Muscle layer of colon (tissue), 2 donors: ENCODE measurements at regions not wholly inside any gene's neighbourhood (a gene's known extent, or its start where the extent isn't known, plus 50 kb on each side); places are given as distances from the start of the nearest gene placed in this dataset.

Source experiments
- H3K27ac ChIP-seq: one replicate; pipeline ENCODE4 v1.7.0; 2013; ENCODE audit warnings: low read depth, mild to moderate bottlenecking, low read length, moderate library complexity
- H3K27me3 ChIP-seq, 2 donors: one replicate each; pipeline ENCODE4 v1.7.0; 2013; ENCODE audit warnings: low read length in 2 of 2, mild to moderate bottlenecking in 2 of 2; ENCODE audit not compliant: insufficient read depth in 2 of 2, control insufficient read depth in 1 of 2
- H3K36me3 ChIP-seq: one replicate; pipeline ENCODE4 v1.7.0; 2013; ENCODE audit warnings: mild to moderate bottlenecking, low read length; ENCODE audit not compliant: insufficient read depth
- H3K4me1 ChIP-seq: one replicate; pipeline ENCODE4 v1.7.0; 2013; ENCODE audit warnings: mild to moderate bottlenecking, low read length; ENCODE audit not compliant: insufficient read depth
- H3K4me3 ChIP-seq, 2 donors: one replicate each; pipeline ENCODE4 v1.7.0; 2013; ENCODE audit warnings: low read length in 2 of 2, low read depth in 1 of 2, mild to moderate bottlenecking in 1 of 2, moderate library complexity in 1 of 2
- H3K9ac ChIP-seq: one replicate; pipeline ENCODE4 v1.7.0; 2013; ENCODE audit warnings: low read length
- H3K9me3 ChIP-seq: one replicate; pipeline ENCODE4 v1.7.0; 2013; ENCODE audit warnings: mild to moderate bottlenecking, low read length
- donor health status: abdominal sarcoma.
- donor health status: Adenocarcinoma of cecum.

GRCh38 chr13:104065328-104065727 lies 999.1 kb upstream of the SLC10A2 start:
- Histone ChIP-seq H3K27me3 (no peaks in the 10 kb centered on the region), H3K9ac (no peak overlapping the region), H3K4me1 (no peaks in the 10 kb centered on the region), H3K4me3 (no peak overlapping the region), H3K9me3 (no peaks in the 10 kb centered on the region), H3K27ac (no peak overlapping the region), H3K36me3 (no peaks in the 10 kb centered on the region)

GRCh38 chr13:104057861-104058260 lies 991.6 kb upstream of the SLC10A2 start:
- no peaks in the 10 kb centered on the region for H3K4me1 ChIP-seq
- no peaks in the 10 kb centered on the region for H3K36me3 ChIP-seq
- H3K27me3 ChIP-seq: no peaks in the 10 kb centered on the region
- H3K9ac ChIP-seq: no peak overlapping the region
- no peak overlapping the region for H3K27ac ChIP-seq
- no peaks in the 10 kb centered on the region for H3K9me3 ChIP-seq
- no peak overlapping the region for H3K4me3 ChIP-seq

- no peaks in the 10 kb centered on the region for H3K36me3 ChIP-seq
- H3K4me3 ChIP-seq: no peak overlapping the region
- no peaks in the 10 kb centered on the region for H3K9me3 ChIP-seq
- H3K9ac ChIP-seq: no peak overlapping the region
- H3K27ac ChIP-seq: no peak overlapping the region
- no peaks in the 10 kb centered on the region for H3K4me1 ChIP-seq
- no peaks in the 10 kb centered on the region for H3K27me3 ChIP-seq
These were observed 979.7 kb upstream of the SLC10A2 start for GRCh38 chr13:104045907-104046306.

- Histone ChIP-seq H3K27ac (no peak overlapping the region), H3K4me3 (no peak overlapping the region), H3K9ac (no peak overlapping the region), H3K36me3 (no peaks in the 10 kb centered on the region), H3K9me3 (no peaks in the 10 kb centered on the region), H3K27me3 (no peaks in the 10 kb centered on the region), H3K4me1 (no peaks in the 10 kb centered on the region)
These were observed 977.0 kb upstream of the SLC10A2 start for GRCh38 chr13:104043184-104043583.

GRCh38 chr13:104034891-104035290 lies 968.7 kb upstream of the SLC10A2 start:
- H3K27me3 ChIP-seq: no peaks in the 10 kb centered on the region

GRCh38 chr13:104025303-104025702 lies 959.1 kb upstream of the SLC10A2 start:
- Histone ChIP-seq H3K9me3 (no peaks in the 10 kb centered on the region), H3K27ac (no peak overlapping the region), H3K9ac (no peak overlapping the region), H3K27me3 (no peaks in the 10 kb centered on the region), H3K4me3 (no peak overlapping the region), H3K4me1 (no peaks in the 10 kb centered on the region), H3K36me3 (no peaks in the 10 kb centered on the region)

More at GRCh38 chr13:104034891-104035290, 968.7 kb upstream of the SLC10A2 start:
- Histone ChIP-seq H3K27ac (no peak overlapping the region), H3K4me3 (no peak overlapping the region), H3K9me3 (no peaks in the 10 kb centered on the region), H3K36me3 (no peaks in the 10 kb centered on the region), H3K4me1 (no peaks in the 10 kb centered on the region), H3K9ac (no peak overlapping the region)

GRCh38 chr13:104024416-104025170 lies 958.4 kb upstream of the SLC10A2 start:
- Histone ChIP-seq H3K9ac (no peak overlapping the region), H3K27me3 (no peaks in the 10 kb centered on the region), H3K36me3 (no peaks in the 10 kb centered on the region), H3K4me3 (no peak overlapping the region), H3K27ac (no peak overlapping the region), H3K4me1 (no peaks in the 10 kb centered on the region), H3K9me3 (no peaks in the 10 kb centered on the region)

GRCh38 chr13:104021806-104022397 lies 955.7 kb upstream of the SLC10A2 start:
- Histone ChIP-seq H3K9ac (no peak overlapping the region), H3K4me1 (no peaks in the 10 kb centered on the region), H3K27me3 (no peaks in the 10 kb centered on the region), H3K4me3 (no peak overlapping the region), H3K27ac (no peak overlapping the region), H3K9me3 (no peaks in the 10 kb centered on the region), H3K36me3 (no peaks in the 10 kb centered on the region)

- Histone ChIP-seq H3K9me3 (no peaks in the 10 kb centered on the region), H3K9ac (no peak overlapping the region), H3K4me1 (no peaks in the 10 kb centered on the region), H3K36me3 (no peaks in the 10 kb centered on the region), H3K27me3 (no peaks in the 10 kb centered on the region), H3K4me3 (no peak overlapping the region), H3K27ac (no peak overlapping the region)
These were observed 951.1 kb upstream of the SLC10A2 start for GRCh38 chr13:104017317-104017716.

GRCh38 chr13:104015646-104016396 lies 949.6 kb upstream of the SLC10A2 start:
- no peaks in the 10 kb centered on the region for H3K9me3 ChIP-seq
- H3K4me1 ChIP-seq: no peaks in the 10 kb centered on the region
- no peak overlapping the region for H3K9ac ChIP-seq
- H3K27me3 ChIP-seq: no peaks in the 10 kb centered on the region
- no peak overlapping the region for H3K4me3 ChIP-seq
- H3K27ac ChIP-seq: no peak overlapping the region
- no peaks in the 10 kb centered on the region for H3K36me3 ChIP-seq

GRCh38 chr13:104014803-104015645 lies 948.8 kb upstream of the SLC10A2 start:
- H3K9ac ChIP-seq: no peak overlapping the region
- H3K27me3 ChIP-seq: no peaks in the 10 kb centered on the region
- no peaks in the 10 kb centered on the region for H3K36me3 ChIP-seq
- H3K4me1 ChIP-seq: no peaks in the 10 kb centered on the region
- H3K9me3 ChIP-seq: no peaks in the 10 kb centered on the region
- H3K4me3 ChIP-seq: no peak overlapping the region
- no peak overlapping the region for H3K27ac ChIP-seq
